ENCODE measurements at regions not wholly inside any gene's neighbourhood (a gene's known extent, or its start where the extent isn't known, plus 50 kb on each side); places are given as distances from the start of the nearest gene placed in this dataset.

- peak in 1 of 2 experiments; percentile 24; a peak in 1 of 4 replicates for TF ChIP-seq BHLHE40 (IDR thresholded peaks at IDR 0.05; ENCODE audit: borderline replicate concordance in 1 of 2, low read depth in 2 of 2, low read length in 1 of 2)
- no peak for TF ChIP-seq PML (IDR thresholded peaks at IDR 0.05; ENCODE audit: low read length)
- TF ChIP-seq EED (IDR thresholded peaks at IDR 0.05; ENCODE audit: low read depth): peak; percentile 76
- TF ChIP-seq PKNOX1 (IDR thresholded peaks at IDR 0.05): peak; percentile 52; the same call in 1 of the 2 replicates
- TF ChIP-seq, protein P1, sequence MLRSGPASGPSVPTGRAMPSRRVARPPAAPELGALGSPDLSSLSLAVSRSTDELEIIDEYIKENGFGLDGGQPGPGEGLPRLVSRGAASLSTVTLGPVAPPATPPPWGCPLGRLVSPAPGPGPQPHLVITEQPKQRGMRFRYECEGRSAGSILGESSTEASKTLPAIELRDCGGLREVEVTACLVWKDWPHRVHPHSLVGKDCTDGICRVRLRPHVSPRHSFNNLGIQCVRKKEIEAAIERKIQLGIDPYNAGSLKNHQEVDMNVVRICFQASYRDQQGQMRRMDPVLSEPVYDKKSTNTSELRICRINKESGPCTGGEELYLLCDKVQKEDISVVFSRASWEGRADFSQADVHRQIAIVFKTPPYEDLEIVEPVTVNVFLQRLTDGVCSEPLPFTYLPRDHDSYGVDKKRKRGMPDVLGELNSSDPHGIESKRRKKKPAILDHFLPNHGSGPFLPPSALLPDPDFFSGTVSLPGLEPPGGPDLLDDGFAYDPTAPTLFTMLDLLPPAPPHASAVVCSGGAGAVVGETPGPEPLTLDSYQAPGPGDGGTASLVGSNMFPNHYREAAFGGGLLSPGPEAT (IDR thresholded peaks at IDR 0.05; ENCODE audit: low read depth): 0 out of 2 replicates have a peak, but pooled peaks have one; percentile 32
- peak; percentile 12; the same call in 1 of the 2 replicates for TF ChIP-seq ZBTB40 (IDR thresholded peaks at IDR 0.05; ENCODE audit: borderline replicate concordance)
- TF ChIP-seq YY1 (IDR thresholded peaks at IDR 0.05; ENCODE audit: low read depth, low read length): peak; percentile 81
- TF ChIP-seq RELA (IDR thresholded peaks at IDR 0.05; ENCODE audit: borderline replicate concordance, partially characterized antibody): peak; percentile 11
- TF ChIP-seq, protein P2, sequence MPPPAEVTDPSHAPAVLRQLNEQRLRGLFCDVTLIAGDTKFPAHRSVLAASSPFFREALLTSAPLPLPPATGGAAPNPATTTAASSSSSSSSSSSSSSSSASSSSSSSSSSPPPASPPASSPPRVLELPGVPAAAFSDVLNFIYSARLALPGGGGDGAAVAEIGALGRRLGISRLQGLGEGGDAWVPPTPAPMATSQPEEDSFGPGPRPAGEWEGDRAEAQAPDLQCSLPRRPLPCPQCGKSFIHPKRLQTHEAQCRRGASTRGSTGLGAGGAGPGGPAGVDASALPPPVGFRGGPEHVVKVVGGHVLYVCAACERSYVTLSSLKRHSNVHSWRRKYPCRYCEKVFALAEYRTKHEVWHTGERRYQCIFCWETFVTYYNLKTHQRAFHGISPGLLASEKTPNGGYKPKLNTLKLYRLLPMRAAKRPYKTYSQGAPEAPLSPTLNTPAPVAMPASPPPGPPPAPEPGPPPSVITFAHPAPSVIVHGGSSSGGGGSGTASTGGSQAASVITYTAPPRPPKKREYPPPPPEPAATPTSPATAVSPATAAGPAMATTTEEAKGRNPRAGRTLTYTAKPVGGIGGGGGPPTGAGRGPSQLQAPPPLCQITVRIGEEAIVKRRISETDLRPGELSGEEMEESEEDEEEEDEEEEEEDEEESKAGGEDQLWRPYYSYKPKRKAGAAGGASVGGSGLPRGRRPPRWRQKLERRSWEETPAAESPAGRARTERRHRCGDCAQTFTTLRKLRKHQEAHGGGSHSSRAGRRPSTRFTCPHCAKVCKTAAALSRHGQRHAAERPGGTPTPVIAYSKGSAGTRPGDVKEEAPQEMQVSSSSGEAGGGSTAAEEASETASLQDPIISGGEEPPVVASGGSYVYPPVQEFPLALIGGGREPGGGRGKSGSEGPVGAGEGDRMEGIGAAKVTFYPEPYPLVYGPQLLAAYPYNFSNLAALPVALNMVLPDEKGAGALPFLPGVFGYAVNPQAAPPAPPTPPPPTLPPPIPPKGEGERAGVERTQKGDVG (CRISPR knock-in tag; IDR thresholded peaks at IDR 0.05): no peak
- 0 out of 2 replicates have a peak, but pooled peaks have one; percentile 28 for TF ChIP-seq ZNF207 (IDR thresholded peaks at IDR 0.05; ENCODE audit: borderline replicate concordance)
- TF ChIP-seq EGR1 (IDR thresholded peaks at IDR 0.05; ENCODE audit: borderline replicate concordance in 1 of 2, low read depth in 2 of 2, low read length in 2 of 2): no peak
- no peak for TF ChIP-seq SREBF1 (IDR thresholded peaks at IDR 0.05; ENCODE audit: low read length)
- TF ChIP-seq POLR2A (IDR thresholded peaks at IDR 0.05; ENCODE audit: low read depth, low read length): 0 out of 2 replicates have a peak, but pooled peaks have one; percentile 3
- peak; percentile 59 for TF ChIP-seq MTA2 (IDR thresholded peaks at IDR 0.05; ENCODE audit: low read depth)
- TF ChIP-seq CBX5 (IDR thresholded peaks at IDR 0.05; ENCODE audit: low read depth): no peak
- 0 out of 2 replicates have a peak, but pooled peaks have one; percentile 26 for TF ChIP-seq BACH1 (IDR thresholded peaks at IDR 0.05; ENCODE audit: borderline replicate concordance)
- TF ChIP-seq, protein P3, sequence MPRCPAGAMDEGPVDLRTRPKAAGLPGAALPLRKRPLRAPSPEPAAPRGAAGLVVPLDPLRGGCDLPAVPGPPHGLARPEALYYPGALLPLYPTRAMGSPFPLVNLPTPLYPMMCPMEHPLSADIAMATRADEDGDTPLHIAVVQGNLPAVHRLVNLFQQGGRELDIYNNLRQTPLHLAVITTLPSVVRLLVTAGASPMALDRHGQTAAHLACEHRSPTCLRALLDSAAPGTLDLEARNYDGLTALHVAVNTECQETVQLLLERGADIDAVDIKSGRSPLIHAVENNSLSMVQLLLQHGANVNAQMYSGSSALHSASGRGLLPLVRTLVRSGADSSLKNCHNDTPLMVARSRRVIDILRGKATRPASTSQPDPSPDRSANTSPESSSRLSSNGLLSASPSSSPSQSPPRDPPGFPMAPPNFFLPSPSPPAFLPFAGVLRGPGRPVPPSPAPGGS (IDR thresholded peaks at IDR 0.05; ENCODE audit: borderline replicate concordance, insufficient read depth, low read depth, low read length, poor library complexity, severe bottlenecking): peak; percentile 37
Measured at GRCh38 chr14:76955575-76956315, 72.8 kb downstream of the IRF2BPL start (continued).

All from GM12878 (cell line).